RKO (cell line): ENCODE measurements at regions not wholly inside any gene's neighbourhood (a gene's known extent, or its start where the extent isn't known, plus 50 kb on each side); places are given as distances from the start of the nearest gene placed in this dataset.
A peak's percentile ranks its signal among the peaks of the same experiment; 100 is the strongest.

Experiments
- DNase-seq: peaks from one replicate; pipeline ENCODE4 v3.0.0-alpha.2; 2016; ENCODE audit warnings: low spot score

DNA sequence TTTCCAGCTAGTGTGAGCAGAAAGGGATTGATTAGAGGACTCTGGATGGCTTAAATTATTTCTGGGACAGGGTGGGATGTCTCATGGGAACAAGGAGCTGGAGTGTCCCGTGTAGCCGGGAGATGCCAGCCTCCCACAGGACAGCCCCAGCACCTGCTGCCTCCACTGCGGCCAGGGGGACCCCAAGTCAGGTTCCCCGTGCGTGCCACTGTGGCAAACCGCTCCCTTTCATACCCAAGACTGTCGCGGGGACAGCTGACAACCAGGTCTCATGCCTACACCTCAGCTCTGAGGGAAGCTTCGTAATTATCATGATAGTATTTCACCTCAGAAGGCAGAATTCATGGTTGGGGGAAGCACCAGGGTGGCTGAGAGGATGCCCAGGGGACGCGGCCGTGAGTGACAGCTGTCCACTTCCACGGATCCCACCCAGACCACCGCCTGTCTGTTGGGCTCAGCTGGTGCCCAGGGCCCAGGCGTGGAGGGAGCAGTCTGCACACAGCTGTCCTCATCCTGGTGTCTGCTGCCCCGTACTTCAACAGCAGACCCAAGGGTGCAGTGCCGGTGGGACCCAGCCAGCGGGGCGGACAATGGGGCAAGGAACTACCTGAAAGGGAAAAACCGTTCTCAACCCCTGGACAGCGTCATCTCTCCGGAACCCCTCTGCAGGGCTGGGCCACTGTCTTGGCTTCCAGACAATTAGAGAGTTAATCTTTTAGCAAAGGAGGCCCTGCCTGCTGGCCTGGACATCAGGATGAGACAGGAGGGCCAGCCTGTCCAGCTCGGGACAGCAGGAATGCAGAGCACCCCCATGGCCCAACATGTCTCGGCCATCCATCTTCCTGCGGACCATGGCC is 166.9 kb downstream of the OLFM1 start:
- no peak for DNase-seq

DNA sequence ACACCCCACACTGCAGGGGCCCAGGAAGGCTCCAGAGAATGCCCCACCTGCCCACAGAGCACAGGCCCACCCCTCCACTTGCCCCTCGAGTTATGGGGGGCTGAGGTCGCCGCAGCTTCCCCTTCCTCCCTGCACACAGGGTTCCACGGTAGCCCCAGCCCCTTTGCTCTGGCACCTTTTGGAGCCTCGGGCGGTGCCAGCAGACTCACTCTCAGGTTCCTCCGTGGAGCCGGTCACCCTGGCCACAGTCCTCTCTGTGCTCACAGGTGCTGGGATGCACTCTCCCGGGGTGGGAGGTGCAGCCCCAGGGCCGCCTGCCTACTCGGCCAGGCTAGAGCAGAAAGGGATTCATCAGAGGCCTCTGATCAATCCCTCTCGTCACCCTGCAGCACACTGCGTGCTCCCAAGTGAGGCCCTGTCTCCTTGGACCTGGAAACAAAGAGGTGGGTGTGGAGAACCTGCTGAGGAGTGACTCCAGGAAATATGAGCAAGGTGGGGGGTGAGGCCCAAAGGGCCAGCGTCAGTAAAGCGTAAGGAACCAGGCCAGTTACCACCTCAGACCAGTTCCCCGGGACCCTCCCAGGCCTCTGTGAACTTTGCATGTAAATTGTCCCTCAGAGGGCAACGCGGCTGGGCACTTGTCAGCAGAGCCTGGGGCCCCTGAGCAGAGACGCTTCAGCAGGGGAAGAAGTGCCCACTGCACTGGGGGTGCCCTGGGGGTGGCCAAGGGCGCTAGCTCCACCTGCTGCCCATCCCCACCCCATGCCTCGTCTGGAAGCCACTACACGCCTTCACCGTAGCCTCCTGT is 167.8 kb downstream of the OLFM1 start:
- no peak for DNase-seq

DNA sequence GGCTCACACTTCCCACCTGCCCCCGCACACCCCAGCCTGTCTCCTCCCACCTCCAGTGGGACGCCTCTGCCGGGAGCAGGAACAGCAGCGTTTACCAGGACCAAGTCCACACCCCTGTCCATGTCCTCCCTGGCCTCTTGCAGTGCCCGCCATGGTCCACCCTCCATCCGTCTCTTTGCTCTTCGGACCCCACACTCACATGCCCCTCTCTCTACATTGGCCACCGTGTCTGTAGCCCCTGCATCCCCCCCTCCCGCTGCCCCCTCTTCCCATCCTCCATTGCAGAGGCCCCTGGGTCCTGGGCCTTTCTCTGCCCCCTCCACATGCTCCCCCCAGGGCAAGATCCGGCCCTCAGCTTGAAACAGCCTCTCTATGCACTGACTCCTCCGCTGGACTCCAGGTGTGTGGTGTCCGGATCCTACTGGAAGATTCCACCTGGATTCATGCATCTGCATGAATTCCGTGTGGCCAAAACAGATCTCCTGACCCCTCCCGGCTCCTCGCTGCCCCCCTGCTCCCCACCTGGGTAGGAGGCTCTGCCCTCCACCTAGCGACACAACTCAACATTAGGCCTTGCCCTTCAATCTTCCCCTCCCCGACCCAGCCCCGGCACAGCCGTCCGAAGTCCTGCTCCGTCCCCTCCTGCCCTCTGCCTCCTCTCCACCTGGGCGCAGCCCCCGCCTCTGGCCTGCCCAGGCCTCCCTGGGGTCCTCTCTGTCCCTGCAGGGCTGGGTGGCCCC is 168.5 kb downstream of the OLFM1 start:
- no peak for DNase-seq

DNA sequence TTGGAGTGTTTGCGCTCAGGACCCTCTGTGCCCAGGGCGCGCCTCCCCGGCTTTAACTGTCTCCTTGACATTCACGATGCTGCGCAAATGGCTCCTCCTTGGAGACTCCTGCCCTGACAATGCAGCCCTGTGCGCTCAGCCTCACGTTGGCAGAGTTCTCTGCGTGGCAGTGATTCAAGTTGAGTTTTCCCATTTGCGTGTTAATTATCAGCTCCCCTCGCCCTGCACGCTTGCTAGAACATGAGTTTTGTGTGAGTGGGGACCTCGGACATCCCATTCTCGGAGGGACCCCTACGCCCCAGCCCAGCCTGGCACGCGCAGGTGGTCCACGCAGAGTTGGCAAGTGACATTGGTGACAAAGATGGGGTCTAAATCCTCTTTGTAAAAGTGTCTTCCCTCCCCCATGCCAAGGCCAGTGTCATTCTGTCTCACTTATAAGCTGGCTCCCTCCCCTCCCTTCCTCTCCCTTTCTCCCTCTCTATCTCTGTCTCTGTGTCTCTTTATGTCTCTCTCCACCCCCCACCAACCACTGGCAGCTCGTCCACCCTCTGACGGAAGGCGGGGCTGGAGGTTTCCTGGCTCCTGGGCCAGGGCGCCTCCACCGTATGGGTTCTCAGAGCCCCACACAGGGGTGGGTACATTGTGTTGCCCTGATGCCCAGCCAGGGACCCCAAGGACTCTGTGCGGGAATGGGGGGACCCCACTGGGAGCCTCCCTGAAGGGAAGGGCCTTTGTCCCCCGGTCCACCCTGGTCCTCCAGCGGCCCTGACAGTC is 169.3 kb downstream of the OLFM1 start:
- no peak for DNase-seq

DNA sequence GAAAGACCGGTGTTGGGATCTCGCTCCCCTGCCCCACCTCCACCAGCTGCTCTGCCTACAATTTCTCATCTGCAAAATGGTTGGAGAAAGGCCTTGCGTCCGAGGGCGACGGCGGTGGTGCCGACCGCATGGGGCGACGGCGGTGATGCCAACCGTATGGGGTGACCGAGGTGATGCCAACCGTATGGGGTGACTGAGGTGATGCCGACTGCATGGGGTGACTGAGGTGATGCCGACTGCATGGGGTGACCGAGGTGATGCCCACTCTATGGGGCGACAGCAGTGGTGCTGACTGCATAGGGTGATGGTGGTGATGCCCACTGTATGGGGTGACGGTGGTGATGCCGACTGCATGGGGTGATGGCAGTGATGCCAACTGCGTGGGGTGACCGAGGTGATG is 171.0 kb downstream of the OLFM1 start:
- no peak for DNase-seq

DNA sequence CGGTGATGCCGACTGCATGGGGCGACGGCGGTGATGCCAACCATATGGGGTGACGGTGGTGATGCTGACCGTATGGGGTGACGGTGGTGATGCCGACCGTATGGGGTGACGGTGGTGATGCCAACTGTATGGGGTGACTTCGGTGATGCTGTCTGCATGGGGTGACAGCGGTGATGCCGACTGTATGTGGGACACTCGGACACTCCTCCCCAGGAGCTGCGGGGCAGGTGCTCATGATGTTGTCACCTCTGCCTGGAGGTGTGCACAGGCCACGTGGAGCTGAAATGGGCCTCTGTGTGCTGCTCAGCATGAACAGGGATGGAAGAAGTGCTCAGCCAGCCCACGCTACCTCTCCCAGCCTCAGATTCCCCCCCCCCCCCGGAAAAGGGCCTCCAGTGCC is 171.8 kb downstream of the OLFM1 start:
- DNase-seq: no peak

DNA sequence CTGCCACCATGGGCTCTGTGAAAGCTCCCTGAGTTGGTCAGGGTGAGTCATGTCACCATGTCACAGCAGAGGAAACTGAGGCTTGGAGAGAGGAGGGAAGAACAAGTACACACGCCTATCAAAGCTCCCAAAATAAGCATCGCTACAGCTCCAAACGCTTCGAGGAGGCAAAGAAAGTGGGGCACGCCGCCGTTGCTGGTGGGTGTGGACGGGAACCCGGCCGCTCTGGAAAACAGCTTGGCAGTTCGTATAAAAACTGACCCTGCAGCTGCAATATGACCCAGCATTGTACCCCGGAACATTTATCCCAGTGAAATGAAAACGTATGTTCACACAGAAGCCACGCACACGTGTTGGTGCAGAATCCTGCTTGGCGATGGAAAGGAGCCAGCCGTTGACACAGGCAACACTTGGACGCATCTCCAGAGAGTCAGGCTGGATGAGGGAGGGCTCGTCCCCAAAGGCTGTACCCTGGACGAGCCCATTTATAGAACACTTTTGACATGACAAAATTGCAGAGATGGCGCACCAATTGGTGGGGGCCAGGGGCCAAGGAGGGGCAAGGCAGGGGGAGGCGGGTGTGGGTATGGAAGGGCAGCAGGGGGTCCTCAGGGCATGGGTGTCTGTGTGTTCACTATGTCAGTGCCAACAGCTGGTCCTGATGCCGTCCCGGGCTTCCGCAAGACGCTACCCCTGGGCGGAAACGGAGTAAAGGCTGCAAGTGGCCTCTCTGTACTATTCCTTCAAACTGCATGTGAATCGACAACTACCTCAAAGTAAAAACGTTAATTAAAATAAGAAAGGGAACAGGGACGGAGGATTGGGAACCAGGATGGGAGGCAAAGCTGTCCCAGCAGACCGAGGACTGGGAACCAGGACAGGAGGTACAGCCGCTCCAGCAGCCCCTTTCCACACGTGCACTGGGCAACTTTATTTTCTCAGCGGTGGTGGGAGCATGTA is 173.0 kb downstream of the OLFM1 start:
- DNase-seq: no peak

DNA sequence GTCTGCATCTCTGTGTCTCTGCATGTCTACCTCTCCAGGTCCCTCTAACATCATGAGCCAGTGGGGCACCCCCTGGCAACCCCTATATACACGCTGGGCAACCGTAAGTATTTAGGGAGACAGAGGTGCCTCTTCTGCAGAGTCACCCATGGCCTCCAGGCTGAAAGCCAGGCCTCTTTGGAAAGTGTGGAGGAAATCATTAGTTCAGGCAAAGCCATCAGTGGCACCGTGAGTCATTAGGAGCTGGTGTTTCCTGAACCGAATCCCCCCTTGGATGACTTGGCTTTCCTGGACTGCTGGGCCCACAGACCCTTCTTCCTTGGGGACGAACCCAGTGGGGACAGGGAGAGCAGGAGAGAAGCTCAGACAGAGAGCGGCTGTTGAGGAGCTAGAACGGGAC is 174.8 kb downstream of the OLFM1 start:
- DNase-seq: peak; percentile 31

DNA sequence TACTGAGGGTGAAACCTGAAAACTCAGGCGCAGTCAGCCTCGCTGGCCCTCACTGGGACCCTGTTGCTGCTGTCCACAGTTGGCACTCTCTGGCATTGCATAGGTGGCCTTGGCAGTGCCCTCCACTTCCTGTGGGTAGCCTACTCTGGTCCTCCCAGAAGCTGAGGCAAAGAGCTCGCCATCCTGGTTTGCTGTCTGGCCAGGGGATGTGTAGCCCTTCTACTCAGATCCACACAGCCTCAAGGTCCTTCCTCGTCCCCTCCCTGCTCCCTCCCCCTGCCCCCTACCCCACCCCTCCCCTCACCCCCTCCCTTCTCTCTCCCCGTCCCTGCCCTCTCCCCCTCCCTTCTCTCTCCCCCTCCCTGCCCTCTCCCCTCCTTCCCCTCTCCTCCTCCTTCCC is 176.0 kb downstream of the OLFM1 start:
- no peak for DNase-seq

DNA sequence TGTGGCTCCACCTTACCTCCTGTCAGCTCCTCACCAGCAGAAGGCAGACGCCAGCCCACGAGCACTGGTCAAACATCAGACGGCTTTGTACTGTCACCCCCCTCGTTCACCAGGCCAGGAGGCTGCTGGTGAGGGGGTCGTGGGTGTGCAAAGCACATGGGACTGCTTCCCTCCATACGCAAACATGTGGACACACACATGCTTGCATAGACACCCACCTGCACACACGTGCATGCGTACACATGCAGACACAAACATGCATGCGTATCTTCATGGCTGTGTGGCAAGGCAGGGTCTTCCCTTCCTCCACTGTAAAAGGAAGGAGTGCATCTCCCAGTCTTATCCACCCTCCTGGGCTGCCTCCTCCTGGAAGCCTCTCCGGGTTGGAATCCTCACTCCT is 178.5 kb downstream of the OLFM1 start:
- DNase-seq: no peak

DNA sequence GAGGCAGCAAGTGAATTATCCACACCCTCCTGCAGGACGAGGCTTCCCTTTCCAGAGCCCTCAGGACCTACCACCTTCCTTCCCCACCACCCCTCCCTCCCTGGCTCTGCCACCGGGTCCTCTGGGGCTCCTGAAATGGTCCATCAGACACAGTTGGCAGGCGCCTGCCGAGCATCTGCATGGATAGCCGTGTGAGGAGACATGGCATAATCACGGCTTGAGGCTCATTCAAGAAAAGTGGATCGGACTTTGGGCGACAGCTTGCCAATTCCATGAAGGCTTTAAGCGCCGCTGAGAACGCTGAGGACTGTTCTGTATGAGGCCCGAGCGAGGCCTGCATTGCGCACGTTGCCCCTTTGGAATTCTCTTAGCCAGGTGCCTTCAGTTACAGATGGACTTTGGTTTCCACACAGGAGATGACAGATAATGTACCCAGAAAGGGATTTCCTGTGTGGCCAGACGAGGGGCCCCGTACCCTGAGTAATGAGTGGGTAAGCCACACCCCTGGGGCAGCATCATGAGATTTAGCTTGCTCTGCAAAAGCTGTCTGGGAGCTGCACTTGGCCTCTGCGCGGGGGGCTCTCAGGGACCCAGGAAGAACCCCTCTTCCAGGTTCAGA is 179.8 kb downstream of the OLFM1 start:
- no peak for DNase-seq

DNA sequence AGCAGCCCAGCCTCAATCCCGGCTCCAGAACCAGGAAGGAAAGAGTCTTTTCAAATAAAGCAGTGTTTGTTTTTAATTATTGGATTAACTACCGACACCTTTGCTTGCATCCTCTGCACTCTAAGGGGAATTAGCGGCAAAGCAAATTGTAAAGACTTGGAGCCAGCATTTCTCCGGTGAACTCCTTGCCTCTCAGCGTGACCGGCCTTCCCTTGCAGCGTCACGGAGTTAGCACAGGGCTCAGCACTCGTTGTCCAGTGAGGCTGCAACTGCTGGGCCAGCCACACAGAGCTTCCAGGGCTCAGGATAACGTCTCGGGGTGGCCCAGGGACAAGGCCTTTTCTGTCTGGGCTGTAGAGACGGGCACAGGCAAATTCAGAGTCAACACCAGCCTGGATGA is 180.6 kb downstream of the OLFM1 start:
- DNase-seq: no peak

DNA sequence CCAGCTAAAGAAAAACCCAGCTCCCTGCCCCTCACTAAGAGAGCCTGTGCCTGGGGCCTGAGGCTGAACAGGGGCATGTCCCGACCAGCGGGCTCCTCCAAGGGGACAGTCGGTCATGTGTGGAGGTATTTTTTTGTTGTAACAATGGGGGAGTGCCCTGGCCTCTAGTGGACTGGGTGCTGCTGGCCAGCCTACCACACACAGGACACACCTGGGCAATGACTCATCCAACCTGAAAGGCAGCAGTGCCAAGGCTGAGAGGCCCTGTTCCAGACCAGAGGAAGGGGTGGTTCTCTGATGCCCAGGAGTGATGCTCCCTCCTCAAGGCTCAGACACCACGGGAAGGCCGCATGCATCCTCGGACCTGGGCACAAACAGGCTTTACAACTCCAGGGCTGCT is 181.5 kb downstream of the OLFM1 start:
- no peak for DNase-seq

DNA sequence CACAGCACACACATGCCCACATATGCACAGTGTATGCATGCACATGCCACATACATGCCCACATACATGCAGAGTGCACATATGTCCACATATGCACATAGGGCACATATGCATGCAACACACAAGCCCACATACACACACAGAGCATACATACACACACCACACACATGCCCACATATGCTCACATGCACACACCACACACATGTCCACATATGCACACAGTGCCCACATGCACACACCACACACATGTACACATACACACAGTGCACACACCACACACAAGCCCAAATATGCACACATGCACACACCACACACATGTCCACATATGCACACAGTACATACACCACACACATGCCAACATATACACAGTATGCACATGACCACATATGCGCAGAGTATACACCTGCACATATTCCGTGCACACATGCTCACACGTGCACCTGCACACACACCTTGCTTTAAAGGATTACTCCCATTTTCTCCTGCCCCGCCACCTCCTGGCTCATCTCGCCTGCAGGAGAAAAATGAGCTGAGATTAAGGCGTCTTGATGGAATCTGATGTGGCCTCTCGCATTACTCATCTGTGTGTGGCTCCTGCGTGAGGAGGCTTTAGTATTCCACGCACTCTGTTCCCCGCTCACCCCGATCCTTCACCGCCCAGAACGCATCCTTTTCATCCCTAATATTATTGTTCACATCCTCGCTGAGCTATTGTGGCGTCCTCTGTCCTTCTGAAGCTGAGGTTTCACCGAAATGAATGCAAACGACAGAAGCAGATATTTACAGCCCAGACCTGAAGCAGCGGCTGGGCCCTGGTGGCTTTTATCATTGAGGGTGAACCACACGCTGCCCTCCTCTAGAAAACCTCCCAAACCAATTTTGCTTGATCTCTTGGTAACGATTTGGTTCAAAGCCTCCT is 182.7 kb downstream of the OLFM1 start:
- no peak for DNase-seq

DNA sequence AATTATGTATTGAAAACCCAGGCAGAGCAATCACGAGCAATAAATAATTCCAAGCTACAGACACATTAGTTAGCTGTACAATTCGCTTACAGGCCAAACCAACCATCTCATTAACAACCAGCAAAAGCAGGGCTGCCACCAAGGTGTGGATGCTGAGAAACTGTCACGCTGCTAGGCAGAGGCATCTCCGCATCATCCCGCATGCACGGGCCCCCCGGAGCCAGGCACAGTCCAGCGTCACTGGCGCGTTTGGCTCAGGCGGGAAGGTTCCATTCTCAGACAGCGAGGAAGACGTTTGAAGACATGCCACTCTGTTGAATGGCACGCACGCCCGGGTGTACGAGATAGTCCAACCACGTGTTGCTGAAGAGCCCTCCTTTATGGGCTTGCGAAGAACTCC is 184.0 kb downstream of the OLFM1 start:
- DNase-seq: no peak

DNA sequence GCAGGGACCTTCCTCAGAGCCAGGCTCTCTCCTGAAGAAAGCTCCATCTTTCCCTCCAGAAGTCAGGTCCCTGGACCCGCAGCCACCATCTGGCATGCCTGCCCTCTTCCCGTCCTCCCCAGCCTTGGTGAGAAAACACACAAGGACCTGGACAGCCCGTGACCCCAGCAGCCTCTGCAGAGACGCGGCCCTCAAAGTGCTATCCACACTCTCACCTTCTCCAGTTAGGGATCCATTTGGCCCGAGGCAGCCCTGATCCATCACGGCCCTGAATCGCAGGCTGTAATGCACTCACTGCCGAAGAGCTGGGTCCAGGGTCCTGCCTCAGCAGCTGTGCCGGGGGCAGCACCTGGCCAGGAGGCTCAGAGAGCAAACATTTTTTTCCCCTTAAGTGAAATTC is 185.1 kb downstream of the OLFM1 start:
- DNase-seq: no peak

DNA sequence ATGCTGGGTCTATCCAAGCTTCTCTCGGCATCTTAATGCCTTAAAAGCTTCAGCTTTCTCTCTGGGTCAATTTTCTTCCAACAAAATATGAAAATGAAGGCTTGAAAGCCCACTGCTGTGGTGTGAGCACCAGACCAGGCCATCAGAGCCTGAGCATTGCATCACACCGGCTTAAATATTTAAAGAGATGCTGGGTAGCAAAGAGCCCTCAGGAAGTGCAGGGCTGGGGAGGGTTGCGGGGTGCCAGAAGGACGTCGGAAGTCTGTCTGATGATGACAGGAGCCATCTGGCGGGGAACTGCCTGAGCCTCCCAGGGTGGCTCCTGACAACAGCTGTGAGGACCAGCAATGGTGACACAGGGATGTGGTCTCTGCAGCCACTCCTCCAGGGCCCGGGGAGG is 185.5 kb downstream of the OLFM1 start:
- no peak for DNase-seq

DNA sequence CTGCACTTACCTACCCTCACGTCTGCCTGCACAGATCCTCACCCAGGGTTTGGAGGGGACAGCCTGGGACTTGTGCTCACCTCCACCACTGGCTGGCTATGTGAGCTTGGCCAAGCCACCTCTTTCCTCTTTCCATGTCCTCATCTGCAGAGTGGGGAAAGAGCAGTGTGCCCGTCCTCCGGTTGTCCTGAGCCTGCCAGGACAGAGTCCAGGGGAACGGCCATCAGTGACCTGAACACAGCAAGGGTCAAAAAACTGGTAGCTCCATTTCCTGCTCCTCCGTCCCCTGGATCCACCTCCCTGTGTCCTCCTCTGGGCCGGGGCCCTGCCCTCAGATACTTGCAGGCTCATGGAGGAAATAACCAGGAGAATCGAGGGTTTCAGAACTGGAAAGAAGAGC is 187.7 kb downstream of the OLFM1 start:
- DNase-seq: no peak

DNA sequence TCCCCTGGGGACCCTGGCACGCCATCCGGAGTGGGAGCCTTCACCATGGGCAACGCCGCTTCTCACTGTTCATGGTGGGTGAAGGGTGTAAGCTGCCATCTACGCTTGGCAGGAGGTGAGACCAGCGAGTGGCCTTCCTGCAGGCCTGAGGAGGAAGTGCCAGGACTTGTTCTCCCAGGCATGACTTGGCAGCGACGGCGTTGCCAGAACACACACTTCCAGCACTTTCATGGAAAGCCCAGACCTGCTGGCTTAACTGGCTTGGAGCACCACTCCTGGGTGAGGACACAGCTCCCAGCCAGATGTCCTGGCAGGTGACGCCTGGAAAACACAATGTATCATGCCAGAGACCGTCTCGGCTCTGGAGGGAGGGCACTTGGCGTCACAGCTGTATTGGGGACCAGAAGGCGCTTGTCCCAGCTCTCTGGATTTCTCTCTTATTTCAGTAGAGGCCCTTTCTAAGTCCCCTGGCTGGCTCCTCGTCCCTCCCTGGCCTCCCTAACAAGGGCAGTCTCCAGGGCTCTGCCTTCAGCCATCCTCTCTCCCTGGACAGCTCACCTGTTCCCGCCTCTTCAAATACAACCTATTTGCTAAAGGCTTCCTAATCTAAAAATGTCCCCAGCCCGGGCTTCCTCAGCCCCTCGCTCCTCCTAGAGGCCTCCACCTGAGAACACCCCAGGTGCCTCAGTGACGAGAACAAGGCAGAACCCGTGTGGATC is 188.3 kb downstream of the OLFM1 start:
- DNase-seq: no peak
